ENCODE measurements at regions not wholly inside any gene's neighbourhood (a gene's known extent, or its start where the extent isn't known, plus 50 kb on each side); places are given as distances from the start of the nearest gene placed in this dataset.
"Not testable (repeated sequence)": the region's sequence is repeated elsewhere in the genome, so short reads cannot be mapped to it uniquely, and the experiment has no call there.

DNA sequence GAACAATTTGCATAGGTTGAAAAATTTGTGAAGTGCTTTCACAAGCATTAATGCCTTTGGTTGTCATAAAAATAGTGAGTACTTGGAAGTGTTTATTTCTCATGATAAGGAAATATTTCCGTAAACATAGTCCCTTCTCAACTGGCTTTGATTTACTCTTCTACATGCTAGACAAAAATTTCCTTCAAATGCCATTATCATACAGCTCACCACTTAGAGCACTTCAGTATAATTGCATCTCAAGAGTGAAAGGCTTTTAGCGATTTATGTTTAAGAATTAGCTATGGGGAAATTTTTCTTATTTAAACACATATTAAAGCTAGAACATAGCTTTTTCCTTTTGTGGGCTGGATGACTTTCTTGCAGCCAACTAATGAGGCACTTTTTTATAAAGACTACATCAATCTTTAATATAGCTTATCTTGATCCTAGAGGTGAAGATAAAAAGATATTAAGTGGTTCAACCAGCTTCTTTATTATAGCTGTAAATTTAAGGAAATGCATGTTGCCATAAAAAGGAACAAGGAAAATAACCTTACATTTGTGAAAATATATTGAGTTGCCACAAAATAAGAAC, 656.8 kb downstream of the SLITRK6 start:
- Mint-ChIP-seq H3K9me3 (no peaks in the 10 kb centered on the region), H3K4me1 (no peaks in the 10 kb centered on the region)

DNA sequence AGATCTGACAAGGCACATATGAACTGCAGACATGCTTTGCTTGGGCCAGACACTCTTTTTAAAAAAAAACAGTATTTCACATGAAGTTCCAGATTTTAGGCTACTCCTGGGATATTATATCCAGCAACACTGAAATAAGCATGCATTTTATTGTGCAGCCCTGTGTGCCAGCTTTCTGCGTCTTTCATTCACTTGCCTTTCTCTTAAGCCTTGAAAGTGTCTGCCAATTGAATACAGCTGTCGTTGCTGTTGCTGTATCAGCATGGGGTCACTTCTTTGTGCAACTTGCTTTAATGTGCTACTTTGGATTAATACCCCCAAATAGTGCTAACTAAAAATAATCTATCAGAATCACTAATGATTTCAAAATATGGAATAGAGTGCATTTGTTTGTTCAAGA, 657.8 kb downstream of the SLITRK6 start:
- Mint-ChIP-seq H3K36me3 (no peaks in the 10 kb centered on the region), H3K27ac (no peak overlapping the region), H3K9me3 (no peaks in the 10 kb centered on the region), H3K4me1 (no peaks in the 10 kb centered on the region), H3K27me3 (no peaks in the 10 kb centered on the region), H3K4me3 (no peak overlapping the region)
- no peak for DNase-seq

More for the DNA sequence above, 656.8 kb downstream of the SLITRK6 start:
- Mint-ChIP-seq H3K27ac (no peak overlapping the region), H3K27me3 (no peaks in the 10 kb centered on the region), H3K4me3 (no peak overlapping the region), H3K36me3 (no peaks in the 10 kb centered on the region)
- DNase-seq = no peak

DNA sequence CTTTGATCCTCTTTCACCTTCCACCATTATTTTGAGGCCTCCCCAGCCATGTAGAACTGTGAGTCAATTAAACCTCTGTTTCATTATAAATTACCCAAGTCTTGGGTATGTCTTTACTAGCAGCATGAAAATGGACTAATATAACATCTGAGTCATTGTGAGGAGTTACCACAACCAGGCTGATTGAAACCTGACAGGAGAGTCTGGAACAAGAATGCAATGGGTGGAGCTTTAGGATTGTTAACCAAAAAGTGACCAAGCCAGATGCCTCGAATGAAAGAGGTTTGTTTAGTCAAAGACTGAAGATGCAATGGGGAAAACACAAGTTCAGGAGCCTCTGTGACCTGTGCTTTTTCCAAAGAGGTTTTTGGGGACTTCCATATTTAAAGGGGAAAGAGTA, 659.0 kb downstream of the SLITRK6 start:
- Mint-ChIP-seq H3K27me3 (no peaks in the 10 kb centered on the region), H3K27ac (no peak overlapping the region), H3K4me1 (no peaks in the 10 kb centered on the region), H3K36me3 (no peaks in the 10 kb centered on the region), H3K9me3 (no peaks in the 10 kb centered on the region), H3K4me3 (no peak overlapping the region)
- no peak for DNase-seq

DNA sequence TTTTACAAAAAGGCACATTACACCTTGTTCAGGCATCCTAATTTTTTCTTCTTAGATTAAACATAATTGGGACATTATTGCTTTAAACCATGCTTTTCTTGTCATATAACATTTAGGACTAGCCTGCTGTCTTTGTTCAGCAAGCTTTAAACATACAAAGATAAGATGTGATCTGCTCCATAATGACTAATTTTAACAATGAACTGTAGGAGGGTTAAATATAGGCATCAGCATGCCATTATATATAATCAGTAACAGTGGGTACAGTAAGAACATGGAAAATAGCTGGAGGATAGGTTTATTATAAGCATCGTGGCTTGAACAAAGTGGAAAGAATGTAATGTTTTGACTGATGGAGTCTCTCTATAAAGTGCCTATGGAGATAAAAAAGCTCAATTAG, 661.7 kb downstream of the SLITRK6 start:
- Mint-ChIP-seq H3K4me3 (no peak overlapping the region), H3K4me1 (no peaks in the 10 kb centered on the region), H3K9me3 (no peaks in the 10 kb centered on the region), H3K27me3 (no peaks in the 10 kb centered on the region), H3K27ac (no peak overlapping the region), H3K36me3 (no peaks in the 10 kb centered on the region)
- DNase-seq = no peak

DNA sequence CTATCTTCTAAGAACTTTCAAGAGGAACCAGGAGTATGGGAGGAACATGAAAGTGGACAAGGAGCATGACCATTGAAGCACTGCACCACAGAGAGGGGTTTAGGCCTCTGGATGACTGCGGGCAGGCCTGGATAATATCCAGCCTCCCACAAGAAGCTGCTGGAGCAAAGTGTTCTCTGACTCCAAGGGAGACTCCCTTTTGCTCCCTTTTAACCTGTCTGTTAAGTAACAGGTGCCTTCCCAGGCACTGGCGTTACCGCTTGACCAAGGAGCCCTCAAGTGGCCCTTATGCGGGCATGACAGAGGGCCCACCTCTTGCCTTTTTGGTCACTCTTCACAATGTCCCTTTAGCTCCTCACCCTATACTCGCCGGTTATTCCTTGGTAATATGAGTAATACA, 666.2 kb downstream of the SLITRK6 start:
- H3K27ac Mint-ChIP-seq = no peak overlapping the region

DNA sequence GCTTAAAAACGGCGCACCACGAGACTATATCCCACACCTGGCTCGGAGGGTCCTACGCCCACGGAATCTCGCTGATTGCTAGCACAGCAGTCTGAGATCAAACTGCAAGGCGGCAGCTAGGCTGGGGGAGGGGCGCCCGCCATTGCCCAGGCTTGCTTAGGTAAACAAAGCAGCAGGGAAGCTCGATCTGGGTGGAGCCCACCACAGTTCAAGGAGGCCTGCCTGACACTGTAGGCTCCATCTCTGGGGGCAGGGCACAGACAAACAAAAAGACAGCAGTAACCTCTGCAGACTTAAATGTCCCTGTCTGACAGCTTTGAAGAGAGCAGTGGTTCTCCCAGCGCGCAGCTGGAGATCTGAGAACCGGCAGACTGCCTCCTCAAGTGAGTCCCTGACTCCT, 675.7 kb downstream of the SLITRK6 start:
- H3K9me3 Mint-ChIP-seq, DNase-seq, H3K27me3 Mint-ChIP-seq, H3K36me3 Mint-ChIP-seq, H3K27ac Mint-ChIP-seq, H3K4me3 Mint-ChIP-seq, H3K4me1 Mint-ChIP-seq: not testable (repeated sequence)

More for the DNA sequence above, 666.2 kb downstream of the SLITRK6 start:
- no peaks in the 10 kb centered on the region for H3K36me3 Mint-ChIP-seq
- no peaks in the 10 kb centered on the region for H3K27me3 Mint-ChIP-seq
- H3K4me3 Mint-ChIP-seq = no peak overlapping the region
- no peak for DNase-seq
- H3K9me3 Mint-ChIP-seq = no peaks in the 10 kb centered on the region
- H3K4me1 Mint-ChIP-seq = no peaks in the 10 kb centered on the region

DNA sequence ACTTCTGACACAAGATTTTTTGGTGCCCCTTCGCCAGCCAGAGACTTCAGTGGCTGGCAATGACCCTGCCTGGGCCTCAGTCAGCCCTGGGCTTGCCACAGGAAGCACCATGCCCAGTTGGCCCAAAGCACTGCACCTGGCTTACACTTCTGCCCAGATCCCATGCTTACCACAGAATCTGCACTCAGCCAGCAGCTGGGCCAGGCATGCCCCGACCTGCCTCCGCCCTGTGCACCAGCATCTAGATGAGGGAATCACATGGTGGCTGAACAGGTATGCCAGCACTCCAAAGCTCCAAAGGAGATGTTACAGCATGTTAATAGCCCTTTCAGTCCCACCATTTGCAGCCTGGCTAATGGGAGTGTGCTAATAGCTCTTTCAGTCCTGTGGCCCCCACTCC, 690.9 kb downstream of the SLITRK6 start:
- no peaks in the 10 kb centered on the region for H3K36me3 Mint-ChIP-seq
- peaks cover 1% of the 10 kb centered on the region for H3K9me3 Mint-ChIP-seq
- no peak overlapping the region for H3K4me3 Mint-ChIP-seq
- H3K27ac Mint-ChIP-seq = no peak overlapping the region
- DNase-seq = no peak
- no peaks in the 10 kb centered on the region for H3K4me1 Mint-ChIP-seq
- no peaks in the 10 kb centered on the region for H3K27me3 Mint-ChIP-seq

DNA sequence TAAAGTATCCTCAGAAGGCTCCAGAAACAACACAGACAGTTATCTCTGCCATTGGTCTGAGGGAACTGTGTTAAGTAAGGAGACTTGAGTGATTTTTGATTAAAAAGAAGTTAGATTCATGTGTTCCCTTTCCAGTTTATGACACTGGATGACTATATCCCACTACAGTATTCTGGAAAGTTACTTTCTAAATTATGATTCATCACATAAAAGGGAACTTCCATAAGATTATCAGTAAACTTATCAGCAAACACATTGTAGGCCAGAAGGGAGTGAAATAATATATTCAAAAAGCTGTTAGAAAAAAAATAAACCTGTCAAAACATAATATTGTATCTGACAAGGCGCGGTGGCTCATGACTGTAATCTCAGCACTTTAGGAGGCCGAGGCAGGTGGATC, 700.0 kb downstream of the SLITRK6 start:
- no peaks in the 10 kb centered on the region for H3K27me3 Mint-ChIP-seq
- H3K36me3 Mint-ChIP-seq = no peaks in the 10 kb centered on the region
- H3K27ac Mint-ChIP-seq = no peak overlapping the region
- no peaks in the 10 kb centered on the region for H3K4me1 Mint-ChIP-seq
- peaks cover 6% of the 10 kb centered on the region for H3K9me3 Mint-ChIP-seq
- DNase-seq = no peak
- H3K4me3 Mint-ChIP-seq = no peak overlapping the region

DNA sequence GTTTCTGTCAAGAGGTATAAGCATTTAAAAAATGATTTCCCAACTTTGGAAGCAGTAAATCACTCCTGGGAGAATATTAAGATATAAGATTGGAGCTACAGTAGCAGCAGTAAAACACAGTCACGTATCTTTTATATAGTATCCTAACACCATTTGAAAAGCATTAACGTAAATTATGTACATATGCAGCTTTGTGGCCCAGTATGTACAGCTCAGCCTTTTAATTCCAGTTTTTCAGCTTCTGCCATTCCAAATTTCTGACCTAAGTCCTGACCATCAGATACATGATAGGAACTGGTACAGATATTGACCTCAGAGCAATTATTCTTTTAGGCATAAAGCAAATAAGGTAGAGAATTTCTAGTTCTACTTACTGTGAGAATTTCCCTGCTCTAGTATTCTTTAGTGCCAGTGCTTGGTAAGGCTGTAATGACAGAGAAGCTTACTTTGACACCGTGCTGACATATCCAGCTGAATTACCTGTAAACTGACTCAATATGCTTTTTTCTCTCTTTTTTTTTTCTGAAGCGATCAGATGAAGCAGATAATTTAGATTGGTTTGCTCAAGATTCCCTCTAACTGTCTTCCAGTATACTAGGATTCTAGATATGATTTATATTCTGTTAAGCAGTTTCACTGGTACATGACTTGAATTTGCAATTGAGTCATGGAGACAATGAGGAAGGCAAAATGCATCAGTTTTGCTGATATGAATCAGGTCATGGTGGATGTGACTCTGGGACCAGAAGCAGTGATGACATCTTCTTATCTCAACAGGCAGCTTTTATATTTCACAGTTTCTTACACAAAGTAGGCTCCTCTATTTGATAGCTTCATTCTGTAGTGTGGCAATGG, 703.6 kb downstream of the SLITRK6 start:
- DNase-seq = no peak
- H3K27ac Mint-ChIP-seq = no peak overlapping the region
- H3K9me3 Mint-ChIP-seq = peaks cover 2% of the 10 kb centered on the region
- H3K4me3 Mint-ChIP-seq = no peak overlapping the region
- H3K36me3 Mint-ChIP-seq = no peaks in the 10 kb centered on the region
- H3K27me3 Mint-ChIP-seq = no peaks in the 10 kb centered on the region
- no peaks in the 10 kb centered on the region for H3K4me1 Mint-ChIP-seq

DNA sequence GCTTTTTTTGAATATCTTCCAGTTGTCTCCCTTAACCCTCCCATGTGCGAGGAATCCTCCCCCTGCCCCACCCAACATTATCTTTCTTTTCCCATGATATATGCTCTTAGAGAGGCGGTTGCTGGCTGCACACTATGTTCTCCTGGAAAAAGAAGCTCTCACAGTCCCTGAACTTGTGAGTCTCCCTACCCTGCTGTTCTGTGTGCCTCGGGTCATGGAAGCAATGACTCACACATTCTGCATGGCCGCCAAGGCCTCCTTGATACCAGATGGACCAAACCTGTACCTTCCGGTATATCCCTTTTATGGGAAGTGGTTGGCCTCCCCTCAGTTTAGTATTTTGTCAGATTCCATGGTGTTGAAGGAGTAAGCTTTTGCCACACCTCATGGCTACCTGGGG, 705.4 kb downstream of the SLITRK6 start:
- no peak for DNase-seq

DNA sequence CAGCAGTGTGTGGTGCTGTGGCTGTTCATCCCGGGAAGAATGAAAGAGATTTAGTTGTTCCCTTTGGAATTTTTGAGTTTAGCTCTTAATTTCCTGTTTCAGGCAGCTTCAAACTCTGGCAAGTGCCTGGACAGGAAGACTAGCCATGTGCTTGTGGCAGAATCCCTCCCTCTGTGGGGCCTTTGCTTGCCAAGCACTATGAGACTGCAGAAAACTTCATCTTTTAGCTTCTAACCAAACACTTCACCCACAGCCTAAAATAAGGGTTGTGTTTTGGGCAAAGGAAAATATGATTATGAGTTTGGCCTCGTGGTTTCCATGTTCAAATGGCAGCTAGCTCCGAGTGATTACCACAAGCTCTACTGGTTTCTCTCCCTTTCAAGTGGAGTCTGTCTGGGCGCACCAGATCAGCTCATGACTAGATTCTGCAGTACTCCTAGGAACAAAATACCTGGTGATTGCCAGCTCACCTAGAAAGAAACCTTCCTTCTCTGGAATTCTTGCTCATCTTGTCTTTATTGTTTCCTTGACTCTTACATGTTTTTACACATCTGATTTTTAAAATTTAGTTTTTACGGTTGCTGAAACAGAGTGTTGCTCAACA, 707.5 kb downstream of the SLITRK6 start:
- no peaks in the 10 kb centered on the region for H3K36me3 Mint-ChIP-seq
- H3K9me3 Mint-ChIP-seq = no peaks in the 10 kb centered on the region
- no peak overlapping the region for H3K27ac Mint-ChIP-seq
- H3K27me3 Mint-ChIP-seq = no peaks in the 10 kb centered on the region
- H3K4me3 Mint-ChIP-seq = no peak overlapping the region
- no peak for DNase-seq
- H3K4me1 Mint-ChIP-seq = no peaks in the 10 kb centered on the region

More for the DNA sequence above, 705.4 kb downstream of the SLITRK6 start:
- no peaks in the 10 kb centered on the region for H3K36me3 Mint-ChIP-seq
- no peaks in the 10 kb centered on the region for H3K27me3 Mint-ChIP-seq
- H3K4me3 Mint-ChIP-seq = no peak overlapping the region
- H3K9me3 Mint-ChIP-seq = no peaks in the 10 kb centered on the region
- H3K27ac Mint-ChIP-seq = no peak overlapping the region
- no peaks in the 10 kb centered on the region for H3K4me1 Mint-ChIP-seq

DNA sequence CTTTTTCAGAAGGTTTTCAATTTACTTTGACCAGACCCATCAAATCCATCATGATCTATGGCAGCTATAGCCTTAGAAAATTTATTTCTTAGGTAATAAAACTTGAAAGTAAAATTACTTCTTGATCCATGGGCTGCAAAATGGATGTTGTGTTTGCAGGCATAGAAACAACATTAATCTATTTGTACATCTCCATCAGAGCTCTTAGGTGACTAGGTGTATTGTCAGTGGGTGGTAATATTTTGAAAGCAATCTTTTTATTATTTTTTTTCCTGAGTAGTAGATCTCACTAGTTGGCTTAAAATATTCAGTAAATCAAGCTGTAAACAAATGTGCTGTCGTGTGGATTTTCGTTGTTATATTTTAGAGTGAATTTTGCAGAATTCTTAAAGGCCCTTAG, 710.0 kb downstream of the SLITRK6 start:
- Mint-ChIP-seq H3K27me3 (no peaks in the 10 kb centered on the region), H3K9me3 (no peaks in the 10 kb centered on the region), H3K4me3 (no peak overlapping the region), H3K36me3 (no peaks in the 10 kb centered on the region), H3K4me1 (no peaks in the 10 kb centered on the region), H3K27ac (no peak overlapping the region)
- DNase-seq = no peak

DNA sequence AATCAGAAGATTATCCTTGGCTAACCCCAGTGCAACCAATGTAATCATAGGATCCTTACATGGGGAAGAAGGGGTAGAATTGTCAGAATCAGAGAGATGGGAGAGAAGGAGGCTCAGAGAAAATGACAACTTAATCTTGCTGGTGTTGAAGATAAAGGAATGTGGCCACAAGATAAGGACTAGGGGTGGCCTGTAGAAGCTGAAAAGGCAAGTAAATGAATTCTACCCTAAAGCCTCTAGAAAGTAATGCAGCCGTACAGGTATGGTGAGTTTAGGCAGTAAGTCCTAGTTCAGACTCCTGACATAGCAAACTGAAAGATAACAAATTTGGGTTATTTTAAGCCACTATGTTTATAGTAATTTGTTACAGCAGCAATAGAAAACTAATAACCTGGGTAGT, 718.5 kb downstream of the SLITRK6 start:
- no peaks in the 10 kb centered on the region for H3K36me3 Mint-ChIP-seq
- H3K4me1 Mint-ChIP-seq = no peaks in the 10 kb centered on the region
- DNase-seq = no peak
- H3K27me3 Mint-ChIP-seq = no peaks in the 10 kb centered on the region
- no peak overlapping the region for H3K4me3 Mint-ChIP-seq
- no peak overlapping the region for H3K27ac Mint-ChIP-seq
- H3K9me3 Mint-ChIP-seq = no peaks in the 10 kb centered on the region

DNA sequence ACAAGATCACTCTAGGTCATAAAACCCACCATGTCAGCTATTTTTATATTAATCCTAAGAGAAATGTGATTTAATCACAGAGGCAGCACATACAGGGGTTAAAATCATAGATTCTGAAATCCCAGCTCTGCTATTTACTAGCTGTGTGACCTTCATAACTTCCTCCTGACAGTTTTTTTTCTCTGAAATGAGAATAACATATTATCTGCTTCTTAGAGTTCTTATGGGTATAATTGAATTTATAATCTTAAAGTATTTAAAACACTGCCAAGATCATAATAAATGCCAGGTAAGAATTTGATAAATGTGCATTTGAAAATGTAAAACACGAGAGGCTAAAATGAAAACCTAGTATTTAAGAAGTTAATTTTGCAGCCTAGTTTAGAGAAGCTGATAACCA, 722.9 kb downstream of the SLITRK6 start:
- no peaks in the 10 kb centered on the region for H3K36me3 Mint-ChIP-seq
- no peak overlapping the region for H3K27ac Mint-ChIP-seq
- H3K4me3 Mint-ChIP-seq = no peak overlapping the region
- H3K4me1 Mint-ChIP-seq = no peaks in the 10 kb centered on the region
- H3K9me3 Mint-ChIP-seq = no peaks in the 10 kb centered on the region
- no peaks in the 10 kb centered on the region for H3K27me3 Mint-ChIP-seq
- no peak for DNase-seq

DNA sequence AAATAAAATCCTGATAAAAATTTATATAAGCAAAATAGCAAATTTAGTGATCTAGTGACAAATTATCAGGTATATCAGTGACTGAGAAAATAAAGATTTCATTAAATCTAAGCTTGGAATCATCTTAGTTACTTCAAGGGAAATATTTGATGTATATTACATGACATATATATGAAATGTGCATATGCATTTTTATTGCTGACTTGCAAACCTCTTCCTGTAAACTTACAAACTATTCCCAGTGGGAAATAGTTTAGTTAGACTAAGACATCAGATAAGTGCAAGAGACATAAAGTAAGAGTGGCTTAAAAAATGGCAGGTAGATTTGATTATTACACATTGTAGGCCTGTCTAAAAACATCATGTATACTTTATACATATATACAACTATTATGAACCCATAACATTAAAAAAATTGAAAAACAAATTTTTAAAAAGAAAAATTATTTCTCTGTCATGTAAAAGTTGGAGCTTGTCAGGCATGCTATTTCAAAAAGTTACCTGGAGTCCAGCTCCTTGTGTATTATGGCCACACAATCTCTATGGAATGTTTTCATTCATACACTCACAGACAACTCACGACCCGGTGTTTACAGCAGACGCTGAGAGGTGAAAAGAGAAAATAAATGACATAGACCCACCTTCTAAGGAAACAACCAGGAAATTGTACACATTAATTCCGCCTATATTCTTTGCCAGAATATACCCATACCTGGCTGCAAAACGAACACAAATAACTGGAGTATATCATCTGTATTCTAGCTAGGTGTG, 724.5 kb downstream of the SLITRK6 start:
- Mint-ChIP-seq H3K4me1 (no peaks in the 10 kb centered on the region), H3K4me3 (no peak overlapping the region), H3K27me3 (no peaks in the 10 kb centered on the region), H3K9me3 (no peaks in the 10 kb centered on the region), H3K27ac (no peak overlapping the region), H3K36me3 (no peaks in the 10 kb centered on the region)
- no peak for DNase-seq

All from activated naive CD8-positive, alpha-beta T cell treated with anti-CD3 and anti-CD28 coated beads for 36 hours (primary cell).